Mammary epithelial cell (primary cell): ENCODE measurements at regions not wholly inside any gene's neighbourhood (a gene's known extent, or its start where the extent isn't known, plus 50 kb on each side); places are given as distances from the start of the nearest gene placed in this dataset.

Source experiments
- CTCF ChIP-seq, 2 donors: IDR thresholded peaks in 1 of 2; conservative IDR thresholded peaks in 1 of 2; 2 replicates each; pipeline ENCODE4 v1.5.1; 2011 to 2012; ENCODE audit warnings: inconsistent platforms in 2 of 2, low read length in 2 of 2, mild to moderate bottlenecking in 2 of 2, control low read depth in 1 of 2, low read depth in 1 of 2; ENCODE audit not compliant: insufficient read depth in 1 of 2; ENCODE audit errors: extremely low read depth in 1 of 2
- EZH2 ChIP-seq: IDR thresholded peaks from 2 replicates; pipeline ENCODE4 v1.6.1; 2012; ENCODE audit warnings: low read length, inconsistent platforms, borderline replicate concordance

GRCh38 chr14:58941629-58942028 lies 246.8 kb upstream of the DAAM1 start:
- TF ChIP-seq EZH2: no peak
- TF ChIP-seq CTCF (conservative IDR thresholded peaks at IDR 0.05 in 1 of 2, IDR thresholded peaks at IDR 0.05 in 1 of 2; ENCODE audit: extremely low read depth in 1 of 2, insufficient read depth in 1 of 2, low read depth in 1 of 2, low read length in 2 of 2): no peak
